Right lobe of liver (tissue), 6 donors: ENCODE measurements at regions not wholly inside any gene's neighbourhood (a gene's known extent, or its start where the extent isn't known, plus 50 kb on each side); places are given as distances from the start of the nearest gene placed in this dataset.

Experiments used
- ATAC-seq, 4 donors: fragments of 200-7000 bp; cut with Tn5 transposase; one replicate each; pipeline ENCODE4 v1.9.1; 2020; ENCODE audit warnings: mild to moderate bottlenecking in 4 of 4, moderate library complexity in 4 of 4
- DNase-seq, 3 donors: peaks; one replicate each; pipeline ENCODE4 v3.0.0-alpha.2; 2020
- H3K27ac ChIP-seq, 3 donors: fragments of 200-600 bp; one replicate each; pipeline ENCODE4 v1.8.0; 2022
- H3K27me3 ChIP-seq, 2 donors: fragments of 200-600 bp; one replicate each; pipeline ENCODE4 v1.8.0; 2022
- H3K36me3 ChIP-seq, 4 donors: fragments of 200-600 bp; sonication (generic) in 1 of 4; one replicate each; pipeline versions ENCODE4 v1.5.1 to v1.8.0; 2017 to 2022; ENCODE audit warnings: control low read depth in 1 of 4
- H3K4me1 ChIP-seq, 4 donors: fragments of 200-600 bp; sonication (generic) in 1 of 4; one replicate each; pipeline versions ENCODE4 v1.5.1 to v1.8.0; 2017 to 2022; ENCODE audit warnings: control low read depth in 1 of 4
- H3K4me3 ChIP-seq, 3 donors: fragments of 200-600 bp; one replicate each; pipeline ENCODE4 v1.8.0; 2022
- H3K9me3 ChIP-seq, 4 donors: fragments of 200-600 bp; sonication (generic) in 1 of 4; one replicate each; pipeline versions ENCODE4 v1.5.1 to v1.8.0; 2017 to 2022; ENCODE audit warnings: control low read depth in 1 of 4
- POLR2A ChIP-seq: fragments of 450-650 bp; IDR thresholded peaks from one replicate; pipeline ENCODE4 v1.6.1; 2017; ENCODE audit warnings: antibody characterized with exemption, mild to moderate bottlenecking
- WGBS: methylation state at CpG from one replicate; pipeline ENCODE4 v1.1.6; 2018; ENCODE audit warnings: low coverage, low lambda C conversion rate; ENCODE audit not compliant: insufficient coverage; ENCODE audit errors: missing lambda C conversion rate; 5-methylcytosine and 5-hydroxymethylcytosine counted together
- intact Hi-C, 2 donors: fragments of 100-400 bp; cut with DNase I; formaldehyde crosslinking; loops; one replicate each; pipeline versions ENCODE4 v1.11.2 to v1.14.1; 2022
- TF ChIP-seq, protein P1 (sequence below), 4 donors: fragments of 200-600 bp in 3 of 4; fragments of 450-650 bp in 1 of 4; IDR thresholded peaks; one replicate each; pipeline versions ENCODE4 v1.5.1 to v1.8.0; 2016 to 2022; ENCODE audit warnings: antibody characterized with exemption in 4 of 4, mild to moderate bottlenecking in 2 of 4
- donor health status: DM: no; HTN: yes; CAD: no.
- donor health status: DM: no; HTN: no; CAD: no.
- donor health status: DM: no; HTN: no; CAD: no.
- donor health status: DM: no; HTN: yes; CAD: no.
- donor health status: DM: no; HTN: yes; CAD: no.

DNA sequence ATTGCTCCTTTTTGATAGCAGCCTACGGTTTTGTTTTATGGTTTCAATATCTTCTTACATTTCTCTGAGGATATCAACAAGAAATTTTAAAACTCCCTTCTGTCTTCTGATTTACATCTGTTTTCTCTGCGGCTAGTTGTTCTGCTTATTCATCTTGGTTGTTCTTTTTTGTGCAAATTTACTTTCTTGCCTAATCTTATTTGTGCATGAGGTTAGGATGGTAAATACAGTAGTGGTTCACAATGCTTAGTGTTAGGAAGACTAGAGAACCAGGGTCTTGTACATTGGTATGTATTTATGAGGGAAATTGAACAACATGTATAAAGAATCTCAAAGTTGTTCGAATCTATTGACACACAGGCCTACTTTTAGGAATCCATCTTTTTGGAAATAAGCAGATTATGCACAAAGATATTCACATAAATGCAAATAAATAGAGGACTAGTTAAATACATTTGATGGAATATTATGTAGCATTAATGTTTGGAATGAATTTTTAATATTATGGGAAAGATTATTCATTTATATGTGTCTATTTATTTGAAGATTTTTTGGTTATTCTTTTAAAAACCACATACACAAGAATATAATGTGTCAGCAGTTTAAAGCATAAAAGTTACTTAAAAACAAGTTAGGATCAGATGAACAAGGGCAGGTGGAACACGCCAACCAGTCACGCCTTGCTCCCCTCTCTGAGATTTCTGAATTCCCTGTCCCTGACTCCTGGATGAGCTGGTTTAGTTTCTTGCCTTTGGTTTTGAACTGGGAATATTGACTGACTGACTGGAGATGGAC, 51.4 kb upstream of the RFC3 start:
- Histone ChIP-seq H3K27me3 (no peaks in the 10 kb centered on the region), H3K4me1 (no peaks in the 10 kb centered on the region), H3K27ac (no peak overlapping the region), H3K4me3 (no peak overlapping the region), H3K36me3 (no peaks in the 10 kb centered on the region), H3K9me3 (no peaks in the 10 kb centered on the region)
- DNase-seq, result no peak
- intact Hi-C loops, result no loop called here
- no peak for ATAC-seq
- WGBS, result 75% methylated on average over 5 of the region's 5 CpGs
- TF ChIP-seq, protein P1, sequence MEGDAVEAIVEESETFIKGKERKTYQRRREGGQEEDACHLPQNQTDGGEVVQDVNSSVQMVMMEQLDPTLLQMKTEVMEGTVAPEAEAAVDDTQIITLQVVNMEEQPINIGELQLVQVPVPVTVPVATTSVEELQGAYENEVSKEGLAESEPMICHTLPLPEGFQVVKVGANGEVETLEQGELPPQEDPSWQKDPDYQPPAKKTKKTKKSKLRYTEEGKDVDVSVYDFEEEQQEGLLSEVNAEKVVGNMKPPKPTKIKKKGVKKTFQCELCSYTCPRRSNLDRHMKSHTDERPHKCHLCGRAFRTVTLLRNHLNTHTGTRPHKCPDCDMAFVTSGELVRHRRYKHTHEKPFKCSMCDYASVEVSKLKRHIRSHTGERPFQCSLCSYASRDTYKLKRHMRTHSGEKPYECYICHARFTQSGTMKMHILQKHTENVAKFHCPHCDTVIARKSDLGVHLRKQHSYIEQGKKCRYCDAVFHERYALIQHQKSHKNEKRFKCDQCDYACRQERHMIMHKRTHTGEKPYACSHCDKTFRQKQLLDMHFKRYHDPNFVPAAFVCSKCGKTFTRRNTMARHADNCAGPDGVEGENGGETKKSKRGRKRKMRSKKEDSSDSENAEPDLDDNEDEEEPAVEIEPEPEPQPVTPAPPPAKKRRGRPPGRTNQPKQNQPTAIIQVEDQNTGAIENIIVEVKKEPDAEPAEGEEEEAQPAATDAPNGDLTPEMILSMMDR (IDR thresholded peaks at IDR 0.05), result no peak
- TF ChIP-seq POLR2A, result no peak

DNA sequence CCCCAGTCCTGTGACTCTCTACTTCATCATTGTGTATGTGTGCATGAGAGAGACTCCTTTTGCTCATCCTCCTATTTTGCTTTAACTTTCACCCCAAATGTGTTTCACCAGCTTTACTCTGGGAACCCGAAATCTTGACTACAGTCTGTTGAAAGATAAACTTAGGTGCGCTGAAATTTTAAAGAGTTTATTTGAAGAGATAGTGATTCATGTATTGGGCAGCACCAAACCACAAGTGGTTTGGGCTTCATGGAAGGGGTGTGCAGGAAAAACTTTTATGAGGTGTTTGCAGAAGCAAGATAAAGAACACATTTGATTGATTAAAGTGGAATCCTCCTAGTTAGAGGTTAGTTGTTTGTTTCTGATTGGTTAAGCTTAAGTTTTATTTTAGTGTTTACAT, 50.8 kb upstream of the RFC3 start:
- no peak for DNase-seq
- 84% methylated on average over 2 of the region's 2 CpGs for WGBS

More for the DNA sequence above, 50.8 kb upstream of the RFC3 start:
- H3K27me3 ChIP-seq, result no peaks in the 10 kb centered on the region
- no peak for ATAC-seq
- no peak for TF ChIP-seq POLR2A
- TF ChIP-seq, protein P1 (IDR thresholded peaks at IDR 0.05), result no peak
- no peak overlapping the region for H3K4me3 ChIP-seq
- H3K36me3 ChIP-seq, result no peaks in the 10 kb centered on the region
- intact Hi-C loops, result no loop called here
- H3K27ac ChIP-seq, result no peak overlapping the region
- H3K9me3 ChIP-seq, result no peaks in the 10 kb centered on the region
- no peaks in the 10 kb centered on the region for H3K4me1 ChIP-seq
